ENCODE measurements at regions not wholly inside any gene's neighbourhood (a gene's known extent, or its start where the extent isn't known, plus 50 kb on each side); places are given as distances from the start of the nearest gene placed in this dataset.

DNA sequence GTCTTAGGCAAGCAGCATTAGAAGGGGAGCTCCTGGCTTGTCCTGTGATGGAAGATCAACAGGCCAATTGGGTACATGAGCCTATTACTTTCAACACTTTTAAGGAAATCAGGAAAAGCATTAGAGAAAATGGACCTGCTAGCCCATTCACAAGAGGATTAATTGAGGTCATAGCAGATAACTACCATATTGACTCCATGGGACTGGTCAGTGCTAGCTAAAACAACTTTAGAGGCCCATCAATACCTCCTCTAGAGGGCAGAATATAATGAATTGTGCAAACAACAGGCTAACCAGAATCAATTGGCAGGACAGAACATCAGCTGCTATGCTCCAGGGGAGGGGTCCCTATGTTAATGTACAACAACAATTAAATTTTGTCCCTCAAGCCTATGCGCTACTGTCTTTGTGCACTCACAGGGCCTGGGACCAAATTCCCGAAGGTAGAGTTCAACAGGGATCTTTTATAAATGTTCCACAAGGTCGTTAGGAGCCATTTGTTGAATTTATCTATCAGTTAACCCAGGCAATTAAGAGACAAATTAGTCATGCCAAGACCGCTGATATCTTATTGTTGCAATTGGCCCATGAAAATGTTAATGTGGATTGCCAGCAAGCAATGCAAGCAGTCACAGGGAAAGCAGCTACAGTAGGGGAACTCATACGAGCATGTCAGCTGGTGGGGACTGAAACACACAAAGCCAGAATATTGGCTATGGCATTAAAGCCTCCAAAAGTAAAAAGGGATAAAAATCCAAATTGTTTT, 106.6 kb upstream of the BTN3A2 start:
- TF ChIP-seq, protein P1, sequence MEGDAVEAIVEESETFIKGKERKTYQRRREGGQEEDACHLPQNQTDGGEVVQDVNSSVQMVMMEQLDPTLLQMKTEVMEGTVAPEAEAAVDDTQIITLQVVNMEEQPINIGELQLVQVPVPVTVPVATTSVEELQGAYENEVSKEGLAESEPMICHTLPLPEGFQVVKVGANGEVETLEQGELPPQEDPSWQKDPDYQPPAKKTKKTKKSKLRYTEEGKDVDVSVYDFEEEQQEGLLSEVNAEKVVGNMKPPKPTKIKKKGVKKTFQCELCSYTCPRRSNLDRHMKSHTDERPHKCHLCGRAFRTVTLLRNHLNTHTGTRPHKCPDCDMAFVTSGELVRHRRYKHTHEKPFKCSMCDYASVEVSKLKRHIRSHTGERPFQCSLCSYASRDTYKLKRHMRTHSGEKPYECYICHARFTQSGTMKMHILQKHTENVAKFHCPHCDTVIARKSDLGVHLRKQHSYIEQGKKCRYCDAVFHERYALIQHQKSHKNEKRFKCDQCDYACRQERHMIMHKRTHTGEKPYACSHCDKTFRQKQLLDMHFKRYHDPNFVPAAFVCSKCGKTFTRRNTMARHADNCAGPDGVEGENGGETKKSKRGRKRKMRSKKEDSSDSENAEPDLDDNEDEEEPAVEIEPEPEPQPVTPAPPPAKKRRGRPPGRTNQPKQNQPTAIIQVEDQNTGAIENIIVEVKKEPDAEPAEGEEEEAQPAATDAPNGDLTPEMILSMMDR (IDR thresholded peaks at IDR 0.05; ENCODE audit: poor library complexity, severe bottlenecking): no peak
- TF ChIP-seq TAF1 (IDR thresholded peaks at IDR 0.05; ENCODE audit: low read depth) (no peak), EZH2 (IDR thresholded peaks at IDR 0.05; ENCODE audit: borderline replicate concordance, insufficient read depth, low read length, poor library complexity, severe bottlenecking) (no peak), EP300 (conservative IDR thresholded peaks at IDR 0.05; ENCODE audit: poor library complexity, severe bottlenecking) (no peak), POLR2AphosphoS5 (IDR thresholded peaks at IDR 0.05) (no peak), MXI1 (conservative IDR thresholded peaks at IDR 0.05; ENCODE audit: poor library complexity, severe bottlenecking) (no peak), RAD21 (conservative IDR thresholded peaks at IDR 0.05) (no peak), SMC3 (conservative IDR thresholded peaks at IDR 0.05; ENCODE audit: poor library complexity) (no peak)
- TF ChIP-seq, protein P2, sequence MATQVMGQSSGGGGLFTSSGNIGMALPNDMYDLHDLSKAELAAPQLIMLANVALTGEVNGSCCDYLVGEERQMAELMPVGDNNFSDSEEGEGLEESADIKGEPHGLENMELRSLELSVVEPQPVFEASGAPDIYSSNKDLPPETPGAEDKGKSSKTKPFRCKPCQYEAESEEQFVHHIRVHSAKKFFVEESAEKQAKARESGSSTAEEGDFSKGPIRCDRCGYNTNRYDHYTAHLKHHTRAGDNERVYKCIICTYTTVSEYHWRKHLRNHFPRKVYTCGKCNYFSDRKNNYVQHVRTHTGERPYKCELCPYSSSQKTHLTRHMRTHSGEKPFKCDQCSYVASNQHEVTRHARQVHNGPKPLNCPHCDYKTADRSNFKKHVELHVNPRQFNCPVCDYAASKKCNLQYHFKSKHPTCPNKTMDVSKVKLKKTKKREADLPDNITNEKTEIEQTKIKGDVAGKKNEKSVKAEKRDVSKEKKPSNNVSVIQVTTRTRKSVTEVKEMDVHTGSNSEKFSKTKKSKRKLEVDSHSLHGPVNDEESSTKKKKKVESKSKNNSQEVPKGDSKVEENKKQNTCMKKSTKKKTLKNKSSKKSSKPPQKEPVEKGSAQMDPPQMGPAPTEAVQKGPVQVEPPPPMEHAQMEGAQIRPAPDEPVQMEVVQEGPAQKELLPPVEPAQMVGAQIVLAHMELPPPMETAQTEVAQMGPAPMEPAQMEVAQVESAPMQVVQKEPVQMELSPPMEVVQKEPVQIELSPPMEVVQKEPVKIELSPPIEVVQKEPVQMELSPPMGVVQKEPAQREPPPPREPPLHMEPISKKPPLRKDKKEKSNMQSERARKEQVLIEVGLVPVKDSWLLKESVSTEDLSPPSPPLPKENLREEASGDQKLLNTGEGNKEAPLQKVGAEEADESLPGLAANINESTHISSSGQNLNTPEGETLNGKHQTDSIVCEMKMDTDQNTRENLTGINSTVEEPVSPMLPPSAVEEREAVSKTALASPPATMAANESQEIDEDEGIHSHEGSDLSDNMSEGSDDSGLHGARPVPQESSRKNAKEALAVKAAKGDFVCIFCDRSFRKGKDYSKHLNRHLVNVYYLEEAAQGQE (IDR thresholded peaks at IDR 0.05; ENCODE audit: borderline replicate concordance): no peak
